Astrocyte (in vitro differentiated cells and primary cell): ENCODE measurements at regions not wholly inside any gene's neighbourhood (a gene's known extent, or its start where the extent isn't known, plus 50 kb on each side); places are given as distances from the start of the nearest gene placed in this dataset.

Source experiments
- CTCF ChIP-seq: IDR thresholded peaks from 2 replicates; pipeline ENCODE4 v1.5.1; 2011; ENCODE audit warnings: low read depth, mild to moderate bottlenecking, inconsistent platforms, low read length, moderate library complexity; ENCODE audit not compliant: insufficient read depth
- EZH2 ChIP-seq: IDR thresholded peaks from 2 replicates; pipeline ENCODE4 v1.6.1; 2012; ENCODE audit warnings: mild to moderate bottlenecking, low read length, inconsistent platforms; ENCODE audit not compliant: insufficient read depth

GRCh38 chr6:80553071-80553740 lies 446.7 kb downstream of the BCKDHB start:
- TF ChIP-seq CTCF (no peak), EZH2 (no peak)
